Activated CD8-positive, alpha-beta T cell treated with anti-CD3 and anti-CD28 coated beads, Interleukin-2, amount 10 ng/mL, durations not matched to agents 7 days and 5 days (primary cell): ENCODE measurements at regions not wholly inside any gene's neighbourhood (a gene's known extent, or its start where the extent isn't known, plus 50 kb on each side); places are given as distances from the start of the nearest gene placed in this dataset.
"Not testable (repeated sequence)": the region's sequence is repeated elsewhere in the genome, so short reads cannot be mapped to it uniquely, and the experiment has no call there.

ENCODE experiments used
- ATAC-seq: fragments of 150-1000 bp; cut with Tn5 transposase; one replicate; pipeline ENCODE4 v1.10.0; 2021; ENCODE audit warnings: moderate library complexity
- CTCF ChIA-PET: fragments of 350-600 bp; sonication (Branson Sonifier 250); formaldehyde crosslinking; loops from one replicate; lab custom pipeline; 2021; ENCODE audit warnings: antibody characterized with exemption; lab: Charles Lee
- POLR2A ChIA-PET: fragments of 350-600 bp; sonication (Branson Sonifier 250); formaldehyde crosslinking; loops from one replicate; lab custom pipeline; 2021; ENCODE audit warnings: antibody characterized with exemption; lab: Charles Lee
- DNase-seq: peaks from one replicate; pipeline ENCODE4 v3.0.0-alpha.2; 2020
- H3K27ac Mint-ChIP-seq: one replicate; pipeline ENCODE4 v1.8.0; 2021; ENCODE audit warnings: mild to moderate bottlenecking, mixed read lengths
- H3K27me3 Mint-ChIP-seq: one replicate; pipeline ENCODE4 v1.8.0; 2021; ENCODE audit warnings: low read depth, mixed read lengths
- H3K36me3 Mint-ChIP-seq: one replicate; pipeline ENCODE4 v1.8.0; 2021; ENCODE audit warnings: low read depth, mixed read lengths
- H3K4me1 Mint-ChIP-seq: one replicate; pipeline ENCODE4 v1.8.0; 2021; ENCODE audit warnings: low read depth, mixed read lengths
- H3K4me3 Mint-ChIP-seq: one replicate; pipeline ENCODE4 v1.8.0; 2021; ENCODE audit warnings: mild to moderate bottlenecking, mixed read lengths
- H3K9me3 Mint-ChIP-seq: one replicate; pipeline ENCODE4 v1.8.0; 2022; ENCODE audit warnings: mixed read lengths; ENCODE audit not compliant: insufficient read depth

GRCh38 chr11:56852131-56852530 lies 103.6 kb upstream of the OR9G4 start:
- no peak overlapping the region for H3K27ac Mint-ChIP-seq
- H3K9me3 Mint-ChIP-seq: no peaks in the 10 kb centered on the region
- no peaks in the 10 kb centered on the region for H3K4me1 Mint-ChIP-seq
- CTCF ChIA-PET: interaction anchor here (1.0 kb wide), 1 partner anchor 12 kb away, joined by 3 read pairs; no protein-coding TSS in a partner anchor
- H3K27me3 Mint-ChIP-seq: no peaks in the 10 kb centered on the region
- ATAC-seq (no peak), DNase-seq (no peak)
- POLR2A ChIA-PET: no interaction called here
- no peak overlapping the region for H3K4me3 Mint-ChIP-seq
- H3K36me3 Mint-ChIP-seq: no peaks in the 10 kb centered on the region

GRCh38 chr11:56849852-56850251 lies 101.4 kb upstream of the OR9G4 start:
- Mint-ChIP-seq H3K36me3 (no peaks in the 10 kb centered on the region), H3K4me1 (no peaks in the 10 kb centered on the region), H3K27me3 (no peaks in the 10 kb centered on the region), H3K4me3 (no peak overlapping the region), H3K27ac (no peak overlapping the region), H3K9me3 (no peaks in the 10 kb centered on the region)
- POLR2A ChIA-PET: no interaction called here
- DNase-seq (no peak), ATAC-seq (no peak)
- CTCF ChIA-PET: interaction anchor here (1.9 kb wide), 1 partner anchor 399 kb away, joined by 5 read pairs; no protein-coding TSS in a partner anchor

DNA sequence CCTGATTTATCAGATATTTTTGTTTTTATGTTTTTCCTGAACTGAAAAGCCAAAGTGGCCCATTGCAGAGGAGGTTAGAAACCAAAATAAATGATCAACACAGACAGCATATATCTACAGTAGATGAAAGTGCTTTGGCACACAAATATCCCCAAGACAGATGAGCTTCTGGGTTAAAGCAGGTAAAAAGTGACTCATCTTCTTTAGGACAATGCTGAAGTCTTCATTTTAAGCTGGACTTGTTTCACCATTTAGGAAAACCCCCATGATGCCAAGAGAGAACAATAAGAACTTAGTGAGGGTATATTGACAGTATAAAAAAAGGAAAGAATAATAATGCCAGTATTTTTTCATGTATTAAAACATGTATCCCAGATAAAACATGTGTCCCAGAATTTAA lies 100.8 kb upstream of the OR9G4 start:
- Mint-ChIP-seq H3K9me3 (no peaks in the 10 kb centered on the region), H3K27me3 (no peaks in the 10 kb centered on the region), H3K4me3 (no peak overlapping the region), H3K27ac (no peak overlapping the region), H3K4me1 (no peaks in the 10 kb centered on the region), H3K36me3 (no peaks in the 10 kb centered on the region)
- ChIA-PET CTCF (interaction anchor here (1.9 kb wide), 1 partner anchor 400 kb away, joined by 5 read pairs; no protein-coding TSS in a partner anchor), POLR2A (no interaction called here)
- no peak for DNase-seq
- ATAC-seq: no peak

DNA sequence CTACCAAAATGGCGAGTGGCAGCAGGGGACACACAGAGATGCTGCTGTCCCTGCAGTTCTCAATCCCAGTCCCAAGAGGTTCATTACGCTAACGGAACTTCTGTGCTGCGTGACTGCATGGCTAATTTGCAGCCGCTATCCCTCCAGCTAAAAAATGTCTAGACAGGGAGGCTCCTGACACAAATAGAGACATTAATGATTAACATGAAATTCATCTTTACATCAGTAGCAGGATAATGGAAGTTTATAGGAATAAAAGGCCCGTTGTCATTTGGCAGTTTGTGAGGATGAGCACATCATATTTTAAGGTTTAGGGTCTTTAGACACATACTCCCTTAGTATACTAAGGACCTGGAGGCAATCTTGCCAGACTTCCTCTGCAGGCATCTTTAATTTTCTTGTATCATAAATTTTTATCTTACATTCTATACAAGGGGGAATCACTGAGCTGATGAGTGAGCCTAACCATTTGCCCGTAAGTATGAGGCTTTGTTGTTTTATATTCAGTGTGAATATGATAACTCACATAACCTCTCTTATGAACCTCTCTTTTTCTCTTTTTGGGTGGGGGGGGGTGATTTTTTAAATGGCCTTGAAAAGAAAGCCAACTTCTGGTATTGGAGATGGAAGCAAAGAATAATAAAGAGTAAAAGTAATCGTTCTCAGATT lies 99.8 kb upstream of the OR9G4 start:
- Mint-ChIP-seq H3K4me1 (no peaks in the 10 kb centered on the region), H3K27ac (no peak overlapping the region), H3K36me3 (no peaks in the 10 kb centered on the region), H3K4me3 (no peak overlapping the region), H3K9me3 (no peaks in the 10 kb centered on the region), H3K27me3 (no peaks in the 10 kb centered on the region)
- ATAC-seq: no peak
- no peak for DNase-seq
- POLR2A ChIA-PET: no interaction called here
- CTCF ChIA-PET: interaction anchor here (1.9 kb wide), 1 partner anchor 401 kb away, joined by 5 read pairs; no protein-coding TSS in a partner anchor

GRCh38 chr11:56846631-56847576 lies 98.4 kb upstream of the OR9G4 start:
- Mint-ChIP-seq H3K4me1 (no peaks in the 10 kb centered on the region), H3K27me3 (no peaks in the 10 kb centered on the region), H3K9me3 (no peaks in the 10 kb centered on the region), H3K36me3 (no peaks in the 10 kb centered on the region), H3K27ac (no peak overlapping the region), H3K4me3 (no peak overlapping the region)
- POLR2A ChIA-PET: interaction anchor here (0.8 kb wide), 1 partner anchor 11 kb away, joined by 5 read pairs; no protein-coding TSS in a partner anchor
- DNase-seq (no peak), ATAC-seq (no peak)
- CTCF ChIA-PET: no interaction called here

DNA sequence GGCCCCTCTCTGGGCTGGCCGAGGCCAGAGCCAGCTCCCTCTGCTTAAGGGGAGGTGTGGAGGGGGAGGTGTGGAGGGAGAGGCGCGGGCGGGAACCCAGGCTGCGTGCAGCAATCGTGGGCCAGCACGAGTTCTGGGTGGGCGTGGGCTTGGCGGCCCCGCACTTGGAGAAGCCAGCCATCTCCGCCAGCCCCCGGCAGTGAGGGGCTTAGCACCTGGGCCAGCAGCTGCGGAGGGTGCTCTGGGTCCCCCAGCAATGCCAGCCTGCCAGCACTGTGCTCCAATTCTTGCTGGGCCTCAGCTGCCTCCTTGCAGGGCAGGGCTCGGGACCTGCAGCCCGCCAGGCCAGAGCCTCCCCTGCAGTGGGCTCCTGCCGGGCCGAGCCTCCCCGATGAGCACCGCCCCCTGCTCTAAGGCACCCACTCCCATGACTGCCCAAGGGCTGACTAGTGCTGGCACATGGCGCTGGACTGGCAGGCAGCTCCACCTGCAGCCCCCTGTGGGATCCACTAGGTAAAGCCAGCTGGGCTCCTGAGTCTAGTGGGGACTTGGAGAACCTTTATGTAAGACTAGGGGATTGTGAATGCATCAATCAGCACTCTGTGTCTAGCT lies 96.7 kb upstream of the OR9G4 start:
- H3K36me3 Mint-ChIP-seq: no peaks in the 10 kb centered on the region
- H3K27ac Mint-ChIP-seq: no peak overlapping the region
- H3K4me3 Mint-ChIP-seq: no peak overlapping the region
- no peaks in the 10 kb centered on the region for H3K4me1 Mint-ChIP-seq
- POLR2A ChIA-PET: no interaction called here
- CTCF ChIA-PET: interaction anchor here (0.8 kb wide), 1 partner anchor 404 kb away, joined by 3 read pairs; no protein-coding TSS in a partner anchor
- H3K27me3 Mint-ChIP-seq: no peaks in the 10 kb centered on the region
- H3K9me3 Mint-ChIP-seq: no peaks in the 10 kb centered on the region
- DNase-seq (no peak), ATAC-seq (no peak)

DNA sequence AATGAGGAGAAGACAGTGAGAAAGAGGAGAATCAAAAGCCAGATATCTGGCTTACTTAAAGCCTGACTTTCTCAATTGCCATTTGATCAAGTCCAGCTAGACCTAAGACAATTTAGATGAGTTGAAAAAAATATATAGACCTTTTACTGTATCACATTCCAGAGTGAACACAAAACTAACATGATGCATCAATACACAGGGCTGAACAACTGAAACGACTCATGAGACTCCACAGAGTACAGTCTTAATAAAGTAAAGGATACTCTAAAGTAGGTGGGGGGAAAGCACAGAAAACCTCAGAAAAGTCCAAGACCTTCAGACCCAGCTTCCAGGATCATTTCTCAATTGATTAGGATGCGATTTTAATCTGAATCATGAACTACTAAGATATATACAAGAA lies 95.3 kb upstream of the OR9G4 start:
- Mint-ChIP-seq H3K27me3 (no peaks in the 10 kb centered on the region), H3K4me3 (no peak overlapping the region), H3K36me3 (no peaks in the 10 kb centered on the region), H3K4me1 (no peaks in the 10 kb centered on the region), H3K9me3 (no peaks in the 10 kb centered on the region), H3K27ac (no peak overlapping the region)
- ChIA-PET CTCF (interaction anchor here (6.6 kb wide), 1 partner anchor 406 kb away, joined by 122 read pairs; no protein-coding TSS in a partner anchor), POLR2A (no interaction called here)
- ATAC-seq: no peak
- DNase-seq: no peak

- CTCF ChIA-PET: interaction anchor here (6.6 kb wide), 1 partner anchor 406 kb away, joined by 122 read pairs; no protein-coding TSS in a partner anchor
Observed at GRCh38 chr11:56842814-56843794, 94.6 kb upstream of the OR9G4 start.

DNA sequence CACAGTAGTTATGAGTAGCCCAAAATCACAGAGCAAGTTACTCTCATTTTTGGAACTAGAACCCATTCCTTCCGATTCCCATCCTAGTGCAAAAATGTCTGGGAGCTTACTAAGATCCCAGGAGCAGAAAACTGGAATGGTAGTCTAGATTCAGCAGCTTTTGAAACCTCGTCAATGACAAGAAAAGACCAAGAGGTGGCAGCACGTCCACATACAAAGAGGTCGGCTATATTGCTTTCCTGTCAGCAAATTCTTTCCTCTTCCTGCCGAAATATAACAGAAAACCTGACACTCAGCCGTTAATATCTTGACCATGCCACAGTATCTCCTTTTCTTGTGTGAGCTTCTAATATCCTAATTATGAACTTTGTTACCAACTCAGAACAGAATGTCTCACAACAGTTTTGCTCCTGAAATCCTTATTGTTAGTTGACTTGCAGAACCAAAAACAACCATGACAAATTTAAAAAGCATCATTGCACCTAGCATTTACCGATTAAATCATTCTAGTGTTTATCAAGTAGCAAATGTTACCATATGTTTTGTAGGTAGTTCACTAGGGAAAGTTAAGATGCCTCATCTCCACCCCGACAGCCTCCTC lies 92.8 kb upstream of the OR9G4 start:
- ChIA-PET CTCF (interaction anchor here (0.7 to 6.6 kb wide), 15 partner anchors 9 to 501 kb away, joined by 3 to 122 read pairs (median 3); no protein-coding TSS in a partner anchor), POLR2A (no interaction called here)
- H3K9me3 Mint-ChIP-seq: no peaks in the 10 kb centered on the region
- no peak for ATAC-seq
- no peak overlapping the region for H3K4me3 Mint-ChIP-seq
- H3K4me1 Mint-ChIP-seq: no peaks in the 10 kb centered on the region
- no peak overlapping the region for H3K27ac Mint-ChIP-seq
- peak; percentile 49 for DNase-seq
- H3K36me3 Mint-ChIP-seq: no peaks in the 10 kb centered on the region
- H3K27me3 Mint-ChIP-seq: no peaks in the 10 kb centered on the region

More at GRCh38 chr11:56842814-56843794, 94.6 kb upstream of the OR9G4 start:
- Mint-ChIP-seq H3K4me1 (no peaks in the 10 kb centered on the region), H3K4me3 (no peak overlapping the region), H3K36me3 (no peaks in the 10 kb centered on the region), H3K27me3 (no peaks in the 10 kb centered on the region), H3K27ac (no peak overlapping the region), H3K9me3 (no peaks in the 10 kb centered on the region)
- POLR2A ChIA-PET: interaction anchor here (0.7 kb wide), 1 partner anchor 406 kb away, joined by 3 read pairs; no protein-coding TSS in a partner anchor
- no peak for DNase-seq
- ATAC-seq: no peak

DNA sequence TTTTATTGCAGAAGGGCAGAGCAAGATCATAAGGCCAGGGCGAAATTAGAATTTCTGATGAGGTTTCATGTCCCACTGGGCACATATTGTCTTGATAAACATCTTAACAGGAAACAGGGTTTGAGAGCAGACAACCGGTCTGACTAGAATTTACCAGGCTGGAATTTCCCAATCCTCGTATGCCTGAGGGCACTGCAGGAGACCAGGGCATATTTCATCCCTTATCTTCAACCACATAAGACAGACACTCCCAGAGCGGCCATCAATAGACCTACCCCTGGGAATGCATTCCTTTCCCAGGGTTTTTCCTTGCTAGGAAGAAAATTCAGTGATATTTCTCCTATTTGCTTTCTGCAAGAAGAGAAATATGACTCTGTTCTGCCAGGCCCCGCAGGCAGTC lies 78.9 kb upstream of the OR9G4 start:
- H3K4me3 Mint-ChIP-seq, DNase-seq, H3K27ac Mint-ChIP-seq, H3K4me1 Mint-ChIP-seq, CTCF ChIA-PET, H3K27me3 Mint-ChIP-seq, ATAC-seq, H3K9me3 Mint-ChIP-seq, H3K36me3 Mint-ChIP-seq: not testable (repeated sequence)
- POLR2A ChIA-PET: interaction anchor here (0.7 kb wide), 1 partner anchor 58 kb away, joined by 3 read pairs; no protein-coding TSS in a partner anchor
